GM21825 (cell line): ENCODE measurements at regions not wholly inside any gene's neighbourhood (a gene's known extent, or its start where the extent isn't known, plus 50 kb on each side); places are given as distances from the start of the nearest gene placed in this dataset.
"Not testable (repeated sequence)": the region's sequence is repeated elsewhere in the genome, so short reads cannot be mapped to it uniquely, and the experiment has no call there.

Experiments used
- ATAC-seq: cut with Tn5 transposase; IDR thresholded peaks from one replicate; pipeline ENCODE4 v1.9.1; 2021; ENCODE audit warnings: mild to moderate bottlenecking, moderate library complexity; ENCODE audit not compliant: unreplicated experiment

GRCh38 chr5:152058267-152058666 is 133.6 kb upstream of the GLRA1 start:
- ATAC-seq = no peak

GRCh38 chr5:152056931-152057330 is 132.3 kb upstream of the GLRA1 start:
- no peak for ATAC-seq

- ATAC-seq = no peak
Measured at GRCh38 chr5:152052470-152052869, 127.8 kb upstream of the GLRA1 start.

- no peak for ATAC-seq
Measured at GRCh38 chr5:152051499-152052454, 127.1 kb upstream of the GLRA1 start.

GRCh38 chr5:152046361-152046760 is 121.7 kb upstream of the GLRA1 start:
- ATAC-seq = no peak

GRCh38 chr5:152038856-152039255 is 114.2 kb upstream of the GLRA1 start:
- ATAC-seq = not testable (repeated sequence)

DNA sequence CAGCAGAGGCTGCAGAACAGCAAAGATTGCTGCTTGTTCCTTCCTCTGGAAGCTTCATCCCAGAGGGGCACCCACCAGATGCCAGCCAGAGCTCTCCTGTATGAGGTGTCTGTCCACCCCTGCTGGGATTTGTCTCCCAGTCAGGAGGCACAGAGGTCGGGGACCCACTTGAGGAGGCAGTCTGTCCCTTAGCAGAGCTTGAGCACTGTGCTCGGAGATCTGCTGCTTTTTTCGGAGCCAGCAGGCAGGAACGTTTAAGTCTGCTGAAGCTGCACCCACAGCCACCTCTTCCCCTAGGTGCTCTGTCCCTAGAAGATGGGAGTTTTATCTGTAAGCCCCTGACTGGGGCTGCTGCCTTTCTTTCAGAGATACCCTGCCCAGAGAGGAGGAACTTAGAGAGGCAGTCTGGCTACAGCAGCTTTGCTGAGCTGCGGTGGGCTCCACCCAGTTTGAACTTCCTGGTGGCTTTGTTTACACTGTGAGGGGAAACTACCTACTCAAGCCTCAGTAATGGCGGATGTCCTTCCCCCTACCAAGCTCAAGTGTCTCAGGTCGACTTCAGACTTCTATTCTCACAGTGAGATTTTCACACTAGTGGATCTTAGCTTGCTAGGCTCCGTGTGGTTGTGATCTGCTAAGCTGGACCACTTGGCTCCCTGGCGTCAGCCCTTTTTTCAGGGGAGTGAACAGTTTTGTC is 101.8 kb upstream of the GLRA1 start:
- not testable (repeated sequence) for ATAC-seq

GRCh38 chr5:152016421-152016820 is 91.8 kb upstream of the GLRA1 start:
- no peak for ATAC-seq

DNA sequence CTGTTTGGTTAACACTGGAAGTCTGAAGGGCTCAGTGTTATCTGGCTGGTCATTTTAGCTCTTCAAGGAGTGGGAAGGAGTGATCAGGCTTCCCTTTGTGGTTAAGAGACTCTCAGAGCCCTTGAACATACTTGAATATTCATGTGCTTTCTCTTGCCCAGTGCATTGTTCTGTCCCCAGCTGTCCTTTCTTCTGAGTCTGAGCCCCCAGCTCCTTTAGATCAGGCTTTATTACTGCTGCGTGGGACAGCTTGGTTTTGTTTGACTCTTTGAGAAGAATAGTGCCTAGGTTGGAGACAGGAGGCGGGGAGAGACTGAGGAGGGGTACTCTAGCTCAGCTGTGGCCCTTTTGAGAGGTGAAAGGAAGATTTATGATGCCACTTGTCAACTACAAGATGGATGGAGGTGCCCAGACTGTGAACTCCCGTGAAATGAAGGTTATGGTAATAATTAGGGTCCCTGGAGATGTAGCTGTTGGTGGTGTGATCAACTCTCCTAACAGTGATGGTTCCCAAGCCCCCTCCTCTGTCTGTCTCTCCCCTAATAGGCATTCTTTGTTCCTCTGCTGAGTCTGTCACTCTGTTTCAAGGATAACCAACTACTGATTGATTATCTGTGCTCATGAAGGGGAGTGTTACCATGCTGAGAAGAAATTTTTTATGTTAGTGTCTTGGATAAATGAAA is 83.1 kb upstream of the GLRA1 start:
- no peak for ATAC-seq

DNA sequence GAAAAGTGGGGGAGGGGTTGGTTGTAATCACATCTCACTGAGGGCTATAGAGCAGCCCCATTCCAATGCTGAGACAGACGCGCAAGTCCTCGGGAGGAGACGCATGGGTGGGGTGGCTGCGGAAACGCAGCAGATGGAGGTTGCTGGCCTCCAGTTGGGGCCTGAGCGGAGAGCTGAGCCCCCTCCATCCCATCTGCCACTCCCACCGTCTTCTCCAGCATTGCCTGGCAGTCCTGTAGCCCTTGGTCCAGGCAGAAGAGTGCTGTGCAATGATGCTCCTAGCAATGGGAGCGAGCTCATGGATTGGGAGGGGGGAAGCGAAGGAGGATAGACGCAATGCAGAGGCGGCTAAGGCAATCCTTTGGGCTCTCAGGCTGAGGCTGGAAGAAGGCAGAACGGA is 79.4 kb upstream of the GLRA1 start:
- no peak for ATAC-seq
